Retinal pigment epithelial cell (primary cell): ENCODE measurements at regions not wholly inside any gene's neighbourhood (a gene's known extent, or its start where the extent isn't known, plus 50 kb on each side); places are given as distances from the start of the nearest gene placed in this dataset.
"Not testable (repeated sequence)": the region's sequence is repeated elsewhere in the genome, so short reads cannot be mapped to it uniquely, and the experiment has no call there.

ENCODE experiments used
- DNase-seq: peaks from one replicate; pipeline ENCODE4 v3.0.0-alpha.2; 2010; ENCODE audit warnings: low read depth
- H3K4me3 ChIP-seq: 2 replicates; pipeline ENCODE4 v1.5.1; 2011; ENCODE audit warnings: mild to moderate bottlenecking, low read length, control low read depth, moderate library complexity

DNA sequence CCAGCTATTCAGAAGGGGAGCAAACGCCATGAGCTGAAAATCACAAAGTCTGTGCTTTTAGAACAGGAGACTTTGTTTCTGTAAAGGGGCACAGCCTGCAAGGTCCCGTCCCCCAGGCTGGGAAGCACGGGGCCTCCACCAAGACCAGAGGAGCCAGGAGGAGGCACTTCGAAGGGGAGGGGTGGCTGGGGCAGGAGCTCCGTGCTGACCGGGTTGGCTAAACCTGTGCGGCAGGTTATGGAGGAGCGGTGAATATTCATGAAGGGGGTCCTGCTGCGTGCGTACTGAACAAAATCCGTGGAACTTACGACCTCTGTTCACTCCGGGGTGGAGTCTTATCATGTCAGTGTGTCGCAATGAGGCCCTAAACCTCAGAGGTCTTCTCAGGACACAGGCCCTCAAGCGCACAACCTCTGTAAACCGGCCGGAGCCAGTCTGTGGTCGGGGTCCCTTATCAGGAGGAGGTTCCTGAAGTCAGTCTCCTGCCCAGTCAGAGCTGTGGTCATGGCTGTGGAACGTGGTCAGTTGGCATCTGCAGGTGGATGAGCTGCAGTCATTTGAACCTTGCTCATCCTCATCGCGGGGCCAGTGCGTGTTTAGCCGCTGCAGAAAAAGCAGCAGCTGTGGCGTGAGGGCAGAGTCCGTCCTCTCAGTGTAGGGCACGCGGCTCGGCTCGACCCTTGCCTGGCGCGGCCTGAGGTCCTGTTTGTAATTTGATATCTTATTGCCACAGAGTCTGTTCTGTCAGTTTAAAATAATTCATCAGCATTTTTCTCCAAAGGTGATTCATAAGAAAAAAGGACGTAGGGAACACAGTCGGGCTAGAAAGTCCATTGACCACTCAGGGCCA lies 5507.7 kb upstream of the TPTE start:
- not testable (repeated sequence) for H3K4me3 ChIP-seq

DNA sequence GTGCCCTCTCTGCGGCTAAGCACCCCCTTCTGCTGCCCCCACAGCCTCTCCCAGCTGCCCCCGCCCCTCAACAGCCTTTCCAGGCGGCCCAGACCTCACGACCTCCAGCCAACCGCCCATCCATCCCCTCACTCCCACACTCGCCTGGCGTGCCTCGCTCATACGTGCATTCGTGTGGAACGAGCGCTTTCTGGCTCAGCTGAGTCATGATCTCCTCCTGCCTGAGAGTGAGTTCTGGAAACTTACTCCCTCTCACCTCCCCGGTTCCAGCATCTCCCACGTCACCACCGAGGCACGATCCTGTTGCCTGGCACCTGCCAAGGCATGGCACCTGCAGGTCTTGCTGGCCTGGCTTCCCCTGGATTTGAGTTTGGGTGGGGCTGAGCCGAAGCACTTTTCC lies 5506.2 kb upstream of the TPTE start:
- not testable (repeated sequence) for DNase-seq, H3K4me3 ChIP-seq

More for the DNA sequence above, 5507.7 kb upstream of the TPTE start:
- DNase-seq, result not testable (repeated sequence)

DNA sequence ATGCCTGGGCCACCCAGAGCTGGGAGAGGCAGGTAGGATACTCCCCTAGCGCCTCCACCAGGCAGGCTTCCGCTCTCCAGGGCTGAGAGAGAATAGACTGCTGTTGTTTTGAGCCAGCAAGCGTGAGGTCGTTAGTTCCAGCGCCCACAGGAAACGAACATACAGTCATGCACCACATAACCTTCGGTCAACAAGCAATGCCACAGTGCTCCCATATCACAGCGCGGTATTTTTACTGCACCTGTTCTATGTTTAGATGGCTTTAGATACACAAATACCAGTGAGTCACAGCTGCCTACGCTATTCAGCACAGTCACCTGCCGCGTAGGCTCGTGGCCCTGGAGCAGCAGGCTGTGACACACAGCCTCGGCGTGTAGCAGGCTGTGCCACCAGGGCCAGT lies 5502.3 kb upstream of the TPTE start:
- DNase-seq, H3K4me3 ChIP-seq: not testable (repeated sequence)

DNA sequence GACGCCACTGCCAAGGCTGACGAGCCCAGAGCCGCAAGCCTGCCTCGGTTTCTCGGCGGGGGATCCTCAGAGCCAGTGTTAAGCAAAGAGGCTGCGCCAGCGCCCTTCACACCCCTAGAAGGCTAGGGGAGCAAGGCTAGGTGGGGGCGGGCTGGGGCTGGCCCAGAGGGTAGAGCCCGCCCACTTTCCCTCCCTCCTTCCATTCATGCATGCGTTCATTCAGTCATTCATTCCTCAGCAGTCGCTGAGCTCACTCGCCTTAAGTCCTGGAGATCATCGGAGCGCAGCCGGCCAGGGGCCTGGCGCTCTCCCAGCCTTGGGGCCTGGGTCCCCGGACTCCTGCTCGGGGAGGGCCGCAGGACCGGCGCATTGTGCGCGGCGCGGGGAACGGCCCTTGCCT lies 5499.6 kb upstream of the TPTE start:
- H3K4me3 ChIP-seq, DNase-seq: not testable (repeated sequence)

DNA sequence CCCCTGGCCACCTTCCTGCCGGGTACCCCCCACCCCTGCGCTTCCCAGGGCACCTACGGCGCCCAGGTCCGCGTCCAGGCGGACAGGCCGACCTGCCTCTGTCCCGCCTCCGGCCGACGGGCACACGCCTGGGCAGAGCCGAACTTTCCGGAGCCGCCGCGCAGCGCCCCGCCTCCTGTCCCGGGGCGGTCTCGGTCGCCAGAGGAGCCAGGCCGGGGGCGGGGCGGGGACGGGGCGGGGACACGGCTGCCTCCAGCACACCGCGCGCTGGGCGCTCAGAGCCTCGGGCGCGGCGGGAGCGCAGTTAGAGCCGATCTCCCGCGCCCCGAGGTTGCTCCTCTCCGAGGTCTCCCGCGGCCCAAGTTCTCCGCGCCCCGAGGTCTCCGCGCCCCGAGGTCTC lies 5499.1 kb upstream of the TPTE start:
- H3K4me3 ChIP-seq, DNase-seq: not testable (repeated sequence)

DNA sequence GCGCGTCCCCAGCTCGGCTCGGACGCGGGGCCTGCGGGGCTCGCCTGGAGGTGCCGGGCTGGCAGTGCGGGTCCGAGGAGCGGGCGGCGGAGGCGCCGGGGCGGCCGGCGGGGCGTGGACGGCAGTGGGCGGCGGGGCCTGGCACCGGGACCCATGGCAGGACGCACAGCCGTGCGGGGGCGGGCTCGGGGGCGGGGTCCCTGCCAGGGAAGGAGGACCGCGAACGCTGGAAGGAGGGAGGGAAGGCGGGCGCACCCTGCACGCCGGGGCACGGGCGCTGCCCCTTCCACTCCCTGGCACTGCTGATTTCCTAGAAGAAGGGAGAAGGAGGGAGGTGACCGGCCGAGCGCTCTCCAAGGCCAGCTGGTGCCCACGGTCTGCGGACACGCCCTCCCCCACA lies 5498.6 kb upstream of the TPTE start:
- not testable (repeated sequence) for DNase-seq, H3K4me3 ChIP-seq

DNA sequence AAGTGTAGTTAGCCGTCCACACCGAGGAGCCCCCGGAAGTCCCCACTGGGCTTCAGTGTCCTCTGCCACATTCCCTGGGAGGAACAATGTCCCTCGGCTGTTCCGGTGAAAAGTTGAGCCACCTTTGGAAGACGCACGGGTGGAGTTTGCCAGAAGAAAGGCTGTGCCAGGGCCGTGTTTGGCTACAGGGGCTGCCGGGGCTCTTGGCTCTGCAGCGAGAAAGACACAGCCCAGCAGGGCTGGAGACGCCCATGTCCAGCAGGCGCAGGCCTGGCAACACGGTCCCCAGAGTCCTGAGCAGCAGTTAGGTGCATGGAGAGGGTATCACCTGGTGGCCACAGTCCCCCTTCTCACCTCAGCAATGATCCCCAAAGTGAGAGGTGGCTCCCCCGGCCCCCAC lies 5486.2 kb upstream of the TPTE start:
- DNase-seq, H3K4me3 ChIP-seq: not testable (repeated sequence)

DNA sequence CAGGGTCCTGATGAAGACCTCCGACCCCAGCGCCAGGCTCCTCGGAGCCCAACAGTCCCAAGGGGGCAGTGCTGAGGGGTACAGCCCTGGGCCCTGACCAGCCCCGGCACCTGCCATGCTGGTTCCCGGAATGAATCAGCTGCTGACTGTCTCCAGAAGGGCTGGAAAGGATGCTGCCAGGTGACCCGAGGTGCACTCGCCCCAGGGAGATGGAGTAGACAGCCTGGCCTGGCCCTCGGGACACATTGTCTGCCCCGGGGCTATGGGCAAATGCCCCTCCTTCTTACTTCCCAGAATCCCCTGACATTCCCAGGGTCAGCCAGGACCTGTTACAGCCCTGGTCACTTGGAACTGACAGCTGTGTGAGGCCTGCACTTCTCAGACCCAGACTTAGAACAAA lies 5485.8 kb upstream of the TPTE start:
- DNase-seq, H3K4me3 ChIP-seq: not testable (repeated sequence)

DNA sequence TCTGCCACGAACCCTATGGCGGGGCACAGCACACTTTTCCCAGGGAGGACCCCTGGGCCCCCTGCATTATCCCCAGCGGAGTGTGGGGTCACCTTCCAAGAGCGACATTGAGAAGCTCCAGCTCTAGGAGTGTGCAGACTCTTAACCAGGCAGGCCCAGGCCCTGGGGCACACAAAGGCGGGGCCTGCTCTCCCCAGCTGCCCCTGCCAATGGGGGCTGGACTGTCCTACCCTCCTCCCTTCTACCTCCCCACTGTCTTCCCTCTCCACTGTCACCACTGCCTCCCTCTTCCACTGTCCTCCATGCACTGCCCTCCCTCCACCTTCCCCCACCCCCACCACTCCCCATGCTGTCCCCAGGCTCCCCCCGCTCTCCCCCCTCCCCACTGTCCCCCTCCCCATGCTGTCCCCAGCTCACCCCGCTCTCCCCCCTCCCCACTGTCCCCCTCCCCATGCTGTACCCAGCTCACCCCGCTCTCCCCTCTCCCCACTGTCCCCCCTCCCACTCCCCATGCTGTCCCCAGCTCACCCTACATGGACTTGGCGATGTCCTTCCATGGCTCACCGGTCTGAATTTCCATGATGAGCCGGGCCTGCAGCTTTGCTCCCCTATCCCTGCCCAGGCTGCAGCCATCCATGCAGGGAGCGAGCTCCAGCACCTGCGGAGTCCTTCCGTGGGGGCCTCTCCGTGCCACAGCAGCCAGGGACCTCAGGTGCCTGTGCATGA lies 5483.6 kb upstream of the TPTE start:
- not testable (repeated sequence) for DNase-seq, H3K4me3 ChIP-seq

DNA sequence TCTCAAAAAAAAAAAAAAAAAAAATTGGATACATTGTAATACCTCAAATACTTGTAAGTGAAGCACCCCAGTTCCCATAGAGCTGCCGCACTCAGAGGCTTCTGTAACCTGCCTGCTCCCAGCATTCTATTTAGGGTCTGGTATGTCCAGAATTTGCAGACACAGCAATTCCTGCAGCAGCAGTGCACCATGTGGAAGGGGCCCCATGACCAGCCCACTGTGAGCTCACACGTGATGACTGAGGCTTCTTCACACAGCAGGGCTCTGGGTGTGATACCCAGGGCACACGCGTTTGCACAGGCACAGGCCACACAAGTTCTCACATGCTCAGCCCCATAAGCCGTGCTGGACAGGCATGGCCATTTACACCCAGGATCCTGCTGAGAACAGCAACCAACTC lies 5481.5 kb upstream of the TPTE start:
- not testable (repeated sequence) for DNase-seq, H3K4me3 ChIP-seq

DNA sequence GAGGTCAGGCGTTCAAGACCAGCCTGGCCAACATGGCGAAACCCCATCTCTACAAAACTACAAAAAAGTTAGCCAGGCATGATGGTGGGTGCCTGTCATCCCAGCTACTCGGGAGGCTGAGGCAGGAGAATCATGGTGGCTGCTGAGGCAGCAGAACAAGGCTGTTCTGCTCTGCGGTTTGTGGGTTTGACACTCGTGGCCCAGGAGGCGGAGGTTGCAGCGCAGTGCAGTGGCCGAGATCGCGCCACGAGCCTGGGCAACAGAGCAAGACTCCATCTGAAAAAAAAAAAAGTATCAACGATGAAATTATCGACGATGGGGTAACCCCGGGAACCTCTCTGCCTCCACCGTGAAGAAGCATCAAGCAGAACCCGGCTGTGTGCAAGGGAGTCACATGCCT lies 5478.8 kb upstream of the TPTE start:
- H3K4me3 ChIP-seq, DNase-seq: not testable (repeated sequence)

DNA sequence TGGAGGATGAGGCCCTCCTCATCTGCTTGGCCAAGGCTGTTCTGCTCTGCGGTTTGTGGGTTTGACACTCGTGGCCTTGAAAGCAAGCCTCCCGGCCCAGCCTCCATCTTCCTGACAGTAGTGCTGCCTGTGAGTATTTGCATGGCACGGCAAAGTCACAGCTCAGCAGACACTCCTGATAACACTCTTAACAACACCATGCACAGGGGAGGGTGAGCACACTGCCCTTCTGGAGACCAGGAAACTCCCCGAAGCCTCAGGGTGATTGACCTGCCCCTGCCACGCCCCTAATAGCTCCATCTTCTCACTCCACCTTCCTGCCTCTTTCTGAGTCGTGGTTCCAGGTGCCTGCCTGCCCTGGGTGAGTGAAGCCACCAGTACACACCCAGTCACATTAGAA lies 5476.6 kb upstream of the TPTE start:
- not testable (repeated sequence) for DNase-seq, H3K4me3 ChIP-seq

DNA sequence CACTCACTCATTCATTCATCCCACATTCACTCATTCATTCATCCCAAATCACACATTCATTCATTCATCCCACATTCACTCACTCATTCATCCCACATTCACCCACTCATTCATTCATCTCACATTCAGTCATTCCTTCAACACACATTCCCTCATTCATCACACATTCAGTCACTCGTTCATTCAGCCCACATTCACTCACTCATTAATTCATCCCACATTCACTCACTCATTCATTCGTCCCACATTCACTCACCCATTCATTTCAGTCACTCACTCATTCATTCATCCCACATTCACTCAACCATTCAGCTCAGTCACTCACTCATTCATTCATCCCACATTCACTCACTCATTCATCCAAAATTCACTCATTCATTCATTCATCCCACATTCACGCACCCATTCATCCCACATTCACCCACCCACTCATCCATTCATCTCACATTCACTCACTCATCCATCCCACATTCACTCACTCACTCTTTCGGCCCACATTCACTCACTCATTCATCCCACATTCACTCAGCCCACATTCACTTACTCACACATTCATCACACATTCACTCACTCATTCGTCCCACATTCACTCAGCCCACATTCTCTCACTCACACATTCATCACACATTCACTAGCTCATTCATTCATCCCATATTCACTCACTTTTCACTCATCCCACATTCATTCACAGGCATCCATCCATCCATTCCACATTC lies 5469.9 kb upstream of the TPTE start:
- not testable (repeated sequence) for H3K4me3 ChIP-seq, DNase-seq

DNA sequence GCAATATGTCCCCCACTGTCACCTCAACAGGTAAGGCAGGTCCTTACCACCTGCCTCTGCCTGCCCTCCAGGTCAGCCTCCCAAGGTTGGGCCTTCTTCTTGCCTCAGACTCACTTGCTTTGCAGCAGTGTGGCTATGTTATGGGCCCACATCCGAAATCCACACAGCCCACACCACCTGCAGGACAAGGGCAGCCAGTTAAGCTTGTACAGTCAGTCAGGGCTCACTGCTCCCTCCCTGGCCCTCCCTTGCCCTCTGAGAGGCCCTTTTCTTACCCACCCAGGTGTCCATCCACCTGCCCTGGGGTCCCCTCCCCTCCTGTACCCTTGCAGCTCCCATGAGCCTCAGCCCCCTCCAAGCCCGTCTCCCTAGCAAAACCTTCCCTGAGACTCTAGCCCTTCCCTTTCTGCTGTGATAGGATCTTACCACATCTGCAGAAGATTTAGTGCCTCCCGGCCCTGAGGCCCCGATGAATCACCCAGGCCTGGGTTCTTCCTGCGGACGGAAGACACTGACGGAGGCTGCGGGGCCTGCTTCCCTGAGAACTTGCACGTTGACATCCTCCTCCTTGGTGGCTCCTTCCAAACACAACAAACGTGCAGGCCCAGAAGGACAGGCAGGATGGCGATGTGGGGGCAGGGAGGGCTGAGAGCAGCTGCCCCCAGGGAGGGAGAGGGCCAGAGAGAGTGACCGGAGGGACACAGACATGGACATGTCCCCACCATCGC lies 5466.2 kb upstream of the TPTE start:
- not testable (repeated sequence) for H3K4me3 ChIP-seq, DNase-seq

DNA sequence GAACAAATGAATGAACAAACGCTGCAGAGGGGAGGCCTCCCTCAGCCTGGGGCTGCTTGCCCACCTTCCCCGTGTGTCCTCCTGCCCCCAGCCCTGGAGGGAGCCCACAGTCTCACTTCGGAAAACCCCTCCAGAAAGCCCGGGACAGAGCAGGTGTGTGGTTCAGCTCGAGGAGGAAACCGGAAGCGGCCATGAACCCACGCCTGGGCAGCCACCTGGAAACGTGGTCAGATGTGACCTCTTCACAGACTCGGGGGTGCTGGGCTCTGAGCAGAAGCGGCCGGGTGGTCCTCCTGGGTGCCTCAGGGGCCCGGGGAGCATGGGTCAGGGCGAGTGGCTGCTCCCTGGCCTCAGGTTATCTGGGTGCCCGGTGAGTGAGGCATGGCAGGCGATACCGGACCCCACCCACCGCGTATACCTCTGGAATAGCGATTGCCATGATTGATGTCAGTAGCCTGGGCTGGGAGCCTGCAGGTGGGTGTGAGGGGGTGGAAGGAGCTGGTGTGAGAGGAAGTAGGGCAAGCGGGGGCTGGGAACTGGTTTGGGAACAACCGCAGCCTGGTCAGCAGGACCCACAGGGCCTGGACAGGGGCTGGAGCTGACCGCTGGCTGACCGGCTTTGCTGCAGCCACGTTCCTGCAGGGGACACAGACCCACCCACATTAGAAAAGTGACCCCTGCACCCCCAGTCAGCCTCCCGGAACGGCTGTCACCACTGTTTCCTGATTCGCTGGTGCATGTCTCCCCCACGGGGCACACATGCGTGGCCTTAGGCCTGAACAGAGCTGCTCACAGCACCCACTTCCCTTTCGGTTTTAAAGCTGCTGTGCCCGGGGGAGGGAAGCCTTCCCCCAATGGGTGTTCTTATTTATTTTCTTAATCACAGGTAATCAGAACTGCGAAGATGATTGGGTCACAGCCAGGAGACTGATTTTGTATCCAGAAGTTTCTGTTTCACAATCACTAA lies 5465.1 kb upstream of the TPTE start:
- not testable (repeated sequence) for H3K4me3 ChIP-seq, DNase-seq

DNA sequence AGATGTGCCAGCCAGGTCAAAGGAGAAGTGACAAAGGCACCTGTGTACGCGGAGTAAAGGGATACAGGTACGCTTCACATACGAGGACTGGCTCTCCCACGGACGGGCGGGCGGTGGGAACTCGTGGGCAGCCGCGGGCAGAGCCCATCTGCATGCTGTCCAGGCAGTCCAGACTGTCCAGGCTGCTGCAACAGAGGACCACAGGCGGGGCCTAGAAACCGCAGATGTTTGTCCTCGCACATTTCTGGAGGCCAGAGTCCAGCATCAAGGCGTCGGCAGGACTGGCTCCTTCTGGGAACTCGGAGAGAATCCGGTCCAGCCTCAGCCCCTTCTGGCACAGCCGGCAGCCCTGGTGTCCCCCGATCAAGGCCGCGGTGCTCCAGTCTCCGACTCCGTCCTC lies 5464.3 kb upstream of the TPTE start:
- H3K4me3 ChIP-seq, DNase-seq: not testable (repeated sequence)

DNA sequence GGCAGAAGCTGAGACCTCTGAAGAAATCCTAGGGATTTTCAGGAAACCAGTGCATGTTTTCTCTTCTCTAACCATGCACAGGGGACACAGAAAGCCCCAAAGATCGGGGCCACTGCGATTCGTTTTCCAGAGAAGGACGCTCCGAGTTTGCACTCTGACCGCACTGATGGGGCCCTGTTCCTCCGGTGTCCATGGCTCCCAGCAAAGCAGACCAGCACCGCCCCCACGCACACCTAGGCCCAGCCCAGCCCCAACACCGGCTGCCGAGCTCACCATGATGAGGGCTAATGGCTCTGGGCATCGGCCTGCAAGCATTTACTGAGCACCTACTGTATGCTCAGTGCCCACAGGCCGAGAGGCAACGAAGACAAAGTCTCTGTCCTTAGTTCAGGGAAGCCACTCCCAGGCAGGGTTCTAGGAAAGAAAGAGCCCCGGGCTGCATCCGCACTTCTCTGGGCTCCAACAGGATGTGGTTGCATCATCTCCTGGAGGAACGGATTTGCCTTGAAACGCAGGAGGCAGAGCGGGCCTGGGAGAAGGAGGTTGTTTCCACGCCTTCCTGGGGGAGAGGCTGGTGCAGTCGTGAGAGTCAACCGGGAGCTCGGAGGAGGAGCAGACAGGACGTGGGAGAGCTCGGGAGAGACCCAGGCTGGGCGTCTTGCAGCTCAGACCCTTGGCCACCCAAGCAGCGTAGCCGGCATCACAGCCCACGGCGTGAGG lies 5460.9 kb upstream of the TPTE start:
- H3K4me3 ChIP-seq, DNase-seq: not testable (repeated sequence)
